PC-9 (cell line): ENCODE measurements at regions not wholly inside any gene's neighbourhood (a gene's known extent, or its start where the extent isn't known, plus 50 kb on each side); places are given as distances from the start of the nearest gene placed in this dataset.

Source experiments
- EZH2 ChIP-seq: fragments of 200-600 bp; sonication (generic); IDR thresholded peaks from 2 replicates; pipeline ENCODE4 v1.8.0; 2017; ENCODE audit warnings: antibody characterized with exemption, low read depth
- TF ChIP-seq, protein P1 (sequence below): fragments of 200-600 bp; sonication (generic); conservative IDR thresholded peaks from 2 replicates; pipeline ENCODE4 v1.6.1; 2017; ENCODE audit warnings: mixed run types, antibody characterized with exemption, mild to moderate bottlenecking, moderate library complexity

DNA sequence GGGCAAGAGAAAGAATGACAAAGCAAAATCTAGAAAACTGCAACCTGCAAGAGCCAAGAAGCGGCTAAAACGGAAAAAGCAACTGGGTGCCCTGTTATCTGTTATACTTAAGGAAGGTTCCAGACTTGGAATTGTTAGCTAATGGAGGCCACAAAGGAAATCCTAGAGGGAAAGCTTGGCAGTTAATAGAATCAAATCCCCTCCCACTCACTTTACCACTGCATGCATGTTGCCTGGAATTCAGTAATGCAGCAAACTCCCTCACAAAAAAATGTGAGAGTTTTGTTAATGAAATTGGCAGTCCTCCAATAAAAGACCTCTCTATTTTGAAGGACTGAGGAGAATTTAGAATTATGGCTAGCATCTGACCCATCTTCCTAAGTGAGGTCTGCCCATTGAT lies 164.2 kb upstream of the SOX5 start:
- TF ChIP-seq, protein P1, sequence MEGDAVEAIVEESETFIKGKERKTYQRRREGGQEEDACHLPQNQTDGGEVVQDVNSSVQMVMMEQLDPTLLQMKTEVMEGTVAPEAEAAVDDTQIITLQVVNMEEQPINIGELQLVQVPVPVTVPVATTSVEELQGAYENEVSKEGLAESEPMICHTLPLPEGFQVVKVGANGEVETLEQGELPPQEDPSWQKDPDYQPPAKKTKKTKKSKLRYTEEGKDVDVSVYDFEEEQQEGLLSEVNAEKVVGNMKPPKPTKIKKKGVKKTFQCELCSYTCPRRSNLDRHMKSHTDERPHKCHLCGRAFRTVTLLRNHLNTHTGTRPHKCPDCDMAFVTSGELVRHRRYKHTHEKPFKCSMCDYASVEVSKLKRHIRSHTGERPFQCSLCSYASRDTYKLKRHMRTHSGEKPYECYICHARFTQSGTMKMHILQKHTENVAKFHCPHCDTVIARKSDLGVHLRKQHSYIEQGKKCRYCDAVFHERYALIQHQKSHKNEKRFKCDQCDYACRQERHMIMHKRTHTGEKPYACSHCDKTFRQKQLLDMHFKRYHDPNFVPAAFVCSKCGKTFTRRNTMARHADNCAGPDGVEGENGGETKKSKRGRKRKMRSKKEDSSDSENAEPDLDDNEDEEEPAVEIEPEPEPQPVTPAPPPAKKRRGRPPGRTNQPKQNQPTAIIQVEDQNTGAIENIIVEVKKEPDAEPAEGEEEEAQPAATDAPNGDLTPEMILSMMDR = no peak
- TF ChIP-seq EZH2 = no peak
